ENCODE measurements at regions not wholly inside any gene's neighbourhood (a gene's known extent, or its start where the extent isn't known, plus 50 kb on each side); places are given as distances from the start of the nearest gene placed in this dataset.

GRCh38 chr7:41136551-41136950 is 566.3 kb downstream of the INHBA start:
- no peak for TF ChIP-seq CTCF (IDR thresholded peaks at IDR 0.05; ENCODE audit: unreplicated experiment)
- Mint-ChIP-seq H3K4me1 (ENCODE audit: unreplicated experiment) (no peaks in the 10 kb centered on the region), H3K27me3 (ENCODE audit: unreplicated experiment) (no peaks in the 10 kb centered on the region), H3K27ac (ENCODE audit: unreplicated experiment) (no peak overlapping the region), H3K9me3 (ENCODE audit: unreplicated experiment) (no peaks in the 10 kb centered on the region), H3K4me3 (ENCODE audit: unreplicated experiment) (no peak overlapping the region), H3K36me3 (ENCODE audit: low read depth, unreplicated experiment) (no peaks in the 10 kb centered on the region)
- DNase-seq (ENCODE audit: low spot score) = no peak

- H3K4me3 Mint-ChIP-seq (ENCODE audit: unreplicated experiment) = no peak overlapping the region
- no peak for TF ChIP-seq CTCF (IDR thresholded peaks at IDR 0.05; ENCODE audit: unreplicated experiment)
- DNase-seq (ENCODE audit: low spot score) = no peak
- no peaks in the 10 kb centered on the region for H3K4me1 Mint-ChIP-seq (ENCODE audit: unreplicated experiment)
- no peaks in the 10 kb centered on the region for H3K9me3 Mint-ChIP-seq (ENCODE audit: unreplicated experiment)
- H3K36me3 Mint-ChIP-seq (ENCODE audit: low read depth, unreplicated experiment) = no peaks in the 10 kb centered on the region
- no peak overlapping the region for H3K27ac Mint-ChIP-seq (ENCODE audit: unreplicated experiment)
- H3K27me3 Mint-ChIP-seq (ENCODE audit: unreplicated experiment) = no peaks in the 10 kb centered on the region
Measured at GRCh38 chr7:41135511-41135910, 567.4 kb downstream of the INHBA start.

GRCh38 chr7:41134300-41135255 is 568.3 kb downstream of the INHBA start:
- H3K4me3 Mint-ChIP-seq (ENCODE audit: unreplicated experiment) = no peak overlapping the region
- H3K27me3 Mint-ChIP-seq (ENCODE audit: unreplicated experiment) = peaks cover 1% of the 10 kb centered on the region
- no peaks in the 10 kb centered on the region for H3K4me1 Mint-ChIP-seq (ENCODE audit: unreplicated experiment)
- no peak for TF ChIP-seq CTCF (IDR thresholded peaks at IDR 0.05; ENCODE audit: unreplicated experiment)
- no peak for DNase-seq (ENCODE audit: low spot score)
- no peaks in the 10 kb centered on the region for H3K9me3 Mint-ChIP-seq (ENCODE audit: unreplicated experiment)
- no peak overlapping the region for H3K27ac Mint-ChIP-seq (ENCODE audit: unreplicated experiment)
- no peaks in the 10 kb centered on the region for H3K36me3 Mint-ChIP-seq (ENCODE audit: low read depth, unreplicated experiment)

GRCh38 chr7:41133690-41134299 is 569.1 kb downstream of the INHBA start:
- H3K27ac Mint-ChIP-seq (ENCODE audit: unreplicated experiment) = no peak overlapping the region
- H3K4me1 Mint-ChIP-seq (ENCODE audit: unreplicated experiment) = no peaks in the 10 kb centered on the region
- peaks cover 3% of the 10 kb centered on the region for H3K27me3 Mint-ChIP-seq (ENCODE audit: unreplicated experiment)
- H3K4me3 Mint-ChIP-seq (ENCODE audit: unreplicated experiment) = no peak overlapping the region
- TF ChIP-seq CTCF (IDR thresholded peaks at IDR 0.05; ENCODE audit: unreplicated experiment) = no peak
- H3K9me3 Mint-ChIP-seq (ENCODE audit: unreplicated experiment) = no peaks in the 10 kb centered on the region
- H3K36me3 Mint-ChIP-seq (ENCODE audit: low read depth, unreplicated experiment) = no peaks in the 10 kb centered on the region
- DNase-seq (ENCODE audit: low spot score) = no peak

GRCh38 chr7:41131956-41132355 is 570.9 kb downstream of the INHBA start:
- H3K27ac Mint-ChIP-seq (ENCODE audit: unreplicated experiment) = no peak overlapping the region
- H3K36me3 Mint-ChIP-seq (ENCODE audit: low read depth, unreplicated experiment) = no peaks in the 10 kb centered on the region
- H3K4me3 Mint-ChIP-seq (ENCODE audit: unreplicated experiment) = no peak overlapping the region
- DNase-seq (ENCODE audit: low spot score) = no peak
- H3K27me3 Mint-ChIP-seq (ENCODE audit: unreplicated experiment) = peaks cover 3% of the 10 kb centered on the region
- H3K4me1 Mint-ChIP-seq (ENCODE audit: unreplicated experiment) = no peaks in the 10 kb centered on the region
- no peak for TF ChIP-seq CTCF (IDR thresholded peaks at IDR 0.05; ENCODE audit: unreplicated experiment)
- H3K9me3 Mint-ChIP-seq (ENCODE audit: unreplicated experiment) = no peaks in the 10 kb centered on the region
